H1 (cell line): ENCODE measurements at regions not wholly inside any gene's neighbourhood (a gene's known extent, or its start where the extent isn't known, plus 50 kb on each side); places are given as distances from the start of the nearest gene placed in this dataset.

ENCODE experiments used
- CTCF ChIA-PET: fragments of 300-600 bp; sonication (Branson Sonifier 250); formaldehyde crosslinking; loops from one replicate; lab custom pipeline; 2021; ENCODE audit not compliant: partially characterized antibody; lab: Charles Lee
- POLR2A ChIA-PET: fragments of 300-600 bp; sonication (Branson Sonifier 250); formaldehyde crosslinking; loops from one replicate; lab custom pipeline; 2021; ENCODE audit warnings: inconsistent platforms; ENCODE audit not compliant: partially characterized antibody; lab: Charles Lee
- DNase-seq, 2 experiments: peaks; one replicate each; pipeline versions ENCODE4 v3.0.0 to v3.0.0-alpha.2; 2010 to 2022; ENCODE audit warnings: low spot score in 2 of 2, low read depth in 1 of 2, mixed read lengths in 1 of 2
- FAIRE-seq: peaks from 2 replicates; lab custom pipeline; 2011; peaks lifted over from hg19 to GRCh38; lab: Jason Lieb, UNC
- H2AFZ ChIP-seq: 2 replicates; pipeline ENCODE4 v1.8.1; 2012; ENCODE audit warnings: low read length, inconsistent platforms
- H2AK5ac ChIP-seq: 2 replicates; pipeline ENCODE4 v1.6.1; 2013; ENCODE audit warnings: low read depth, low read length
- H2BK120ac ChIP-seq: replicated peaks from 2 replicates; pipeline ENCODE3; 2013; ENCODE audit warnings: low read depth, low read length, inconsistent platforms
- H2BK12ac ChIP-seq: 2 replicates; pipeline ENCODE4 v1.6.1; 2013; ENCODE audit warnings: low read depth, low read length
- H2BK15ac ChIP-seq: 2 replicates; pipeline ENCODE4 v1.6.1; 2013; ENCODE audit warnings: low read length
- H2BK20ac ChIP-seq: 2 replicates; pipeline ENCODE4 v1.6.1; 2013; ENCODE audit warnings: low read length
- H2BK5ac ChIP-seq: 2 replicates; pipeline ENCODE4 v1.6.1; 2013; ENCODE audit warnings: low read depth, low read length
- H3K14ac ChIP-seq: 2 replicates; pipeline ENCODE4 v1.6.1; 2013; ENCODE audit warnings: inconsistent platforms; ENCODE audit not compliant: insufficient read length
- H3K18ac ChIP-seq: 2 replicates; pipeline ENCODE4 v1.6.1; 2013; ENCODE audit warnings: low read length; ENCODE audit errors: extremely low read depth
- H3K23ac ChIP-seq: 2 replicates; pipeline ENCODE4 v1.6.1; 2013; ENCODE audit warnings: inconsistent platforms; ENCODE audit not compliant: insufficient read length
- H3K23me2 ChIP-seq: 2 replicates; pipeline ENCODE4 v1.6.1; 2013; ENCODE audit warnings: low read depth, low read length
- H3K27ac ChIP-seq: 2 replicates; pipeline ENCODE4 v1.6.1; 2011; ENCODE audit warnings: low read depth, low read length, inconsistent platforms
- H3K27me3 ChIP-seq, 4 experiments: replicated peaks in 1 of 4; 1 replicate in 1 of 4; 2 replicates in 3 of 4; pipeline versions ENCODE4 v1.6.1 to v1.8.1; 2011 to 2013; ENCODE audit warnings: low read length in 3 of 4, mild to moderate bottlenecking in 3 of 4, inconsistent platforms in 2 of 4, mixed read lengths in 2 of 4, moderate library complexity in 1 of 4; ENCODE audit not compliant: control insufficient read depth in 3 of 4, insufficient read depth in 3 of 4; ENCODE audit errors: extremely low read depth in 1 of 4
- H3K36me3 ChIP-seq, 4 experiments: 2 replicates each; pipeline versions ENCODE4 v1.6.1 to v1.8.1; 2011 to 2013; ENCODE audit warnings: mild to moderate bottlenecking in 4 of 4, low read length in 3 of 4, moderate library complexity in 2 of 4, control low read depth in 1 of 4, inconsistent platforms in 1 of 4; ENCODE audit not compliant: insufficient read depth in 4 of 4, control insufficient read depth in 2 of 4
- H3K4ac ChIP-seq: replicated peaks from 2 replicates; pipeline ENCODE3; 2013; ENCODE audit warnings: low read length, low read depth, mixed read lengths, inconsistent platforms; ENCODE audit not compliant: insufficient read length
- H3K4me1 ChIP-seq, 4 experiments: replicated peaks in 1 of 4; 1 replicate in 1 of 4; 2 replicates in 3 of 4; pipeline versions ENCODE4 v1.6.1 to v1.8.1; 2011 to 2013; ENCODE audit warnings: low read length in 3 of 4, inconsistent platforms in 2 of 4, mixed read lengths in 1 of 4; ENCODE audit not compliant: insufficient read depth in 4 of 4, control insufficient read depth in 3 of 4
- H3K4me2 ChIP-seq, 2 experiments: 2 replicates each; pipeline versions ENCODE4 v1.6.1 to v1.8.1; 2011 to 2013; ENCODE audit warnings: low read depth in 2 of 2, low read length in 2 of 2, control low read depth in 1 of 2, inconsistent platforms in 1 of 2, mild to moderate bottlenecking in 1 of 2; ENCODE audit not compliant: insufficient read depth in 1 of 2
- H3K4me3 ChIP-seq, 4 experiments: fragments of 200-600, 300-600 bp in 1 of 4; sonication (generic), shearing (Covaris generic), sonication (Bioruptor Twin) in 1 of 4; 2 replicates each; pipeline versions ENCODE4 v1.5.1 to v1.8.1; 2011 to 2016; ENCODE audit warnings: low read length in 4 of 4, low read depth in 3 of 4, control low read depth in 2 of 4, inconsistent platforms in 2 of 4, mild to moderate bottlenecking in 2 of 4, mixed read lengths in 1 of 4, moderate library complexity in 1 of 4; ENCODE audit not compliant: insufficient read depth in 2 of 4; ENCODE audit errors: extremely low read depth in 1 of 4
- H3K56ac ChIP-seq: replicated peaks from 2 replicates; pipeline ENCODE3; 2013; ENCODE audit warnings: low read depth, mild to moderate bottlenecking, mixed read lengths, low read length, inconsistent platforms; ENCODE audit not compliant: insufficient read length
- H3K79me1 ChIP-seq: 2 replicates; pipeline ENCODE4 v1.6.1; 2013; ENCODE audit warnings: low read depth, low read length, control low read depth
- H3K79me2 ChIP-seq, 2 experiments: 2 replicates each; pipeline versions ENCODE4 v1.6.1 to v1.8.1; 2012 to 2013; ENCODE audit warnings: low read length in 2 of 2, mild to moderate bottlenecking in 2 of 2, inconsistent platforms in 1 of 2; ENCODE audit not compliant: insufficient read depth in 2 of 2, control insufficient read depth in 1 of 2
- H3K9ac ChIP-seq, 4 experiments: replicated peaks in 1 of 4; 1 replicate in 1 of 4; 2 replicates in 3 of 4; pipeline versions ENCODE4 v1.6.1 to v1.8.1; 2011 to 2013; ENCODE audit warnings: low read depth in 3 of 4, low read length in 3 of 4, control low read depth in 2 of 4, mild to moderate bottlenecking in 2 of 4, moderate library complexity in 2 of 4, inconsistent platforms in 1 of 4; ENCODE audit errors: extremely low read depth in 1 of 4
- H3K9me3 ChIP-seq, 2 experiments: 2 replicates each; pipeline versions ENCODE4 v1.6.1 to v1.8.1; 2012 to 2013; ENCODE audit warnings: mild to moderate bottlenecking in 2 of 2, moderate library complexity in 2 of 2, control low read depth in 1 of 2, inconsistent platforms in 1 of 2, low read depth in 1 of 2, low read length in 1 of 2, mixed read lengths in 1 of 2; ENCODE audit not compliant: insufficient read depth in 2 of 2
- H4K20me1 ChIP-seq, 2 experiments: replicated peaks in 1 of 2; 2 replicates each; pipeline versions ENCODE3 to v1.8.1; 2011 to 2013; ENCODE audit warnings: inconsistent platforms in 2 of 2, low read length in 2 of 2, mild to moderate bottlenecking in 1 of 2; ENCODE audit not compliant: insufficient read depth in 2 of 2, control insufficient read depth in 1 of 2
- H4K5ac ChIP-seq: 2 replicates; pipeline ENCODE4 v1.6.1; 2013; ENCODE audit warnings: low read length, low read depth, mixed read lengths, inconsistent platforms; ENCODE audit not compliant: insufficient read length
- H4K8ac ChIP-seq: 2 replicates; pipeline ENCODE4 v1.8.0; 2013; ENCODE audit warnings: mild to moderate bottlenecking, moderate library complexity, low read length, inconsistent platforms; ENCODE audit not compliant: insufficient read depth; ENCODE audit errors: extremely low read depth
- H4K91ac ChIP-seq: replicated peaks from 2 replicates; pipeline ENCODE3; 2013; ENCODE audit warnings: low read length, mixed read lengths, inconsistent platforms; ENCODE audit not compliant: insufficient read length
- BRCA1 ChIP-seq: IDR thresholded peaks from 2 replicates; pipeline ENCODE4 v1.6.1; 2012; ENCODE audit warnings: low read depth, low read length, improper control_type of control experiment
- CHD1 ChIP-seq: IDR thresholded peaks from 2 replicates; pipeline ENCODE4 v1.6.1; 2012; ENCODE audit warnings: low read depth, low read length, improper control_type of control experiment
- E2F6 ChIP-seq: IDR thresholded peaks from 2 replicates; pipeline ENCODE4 v1.6.1; 2012; ENCODE audit warnings: inconsistent platforms
- FOSL1 ChIP-seq: IDR thresholded peaks from 2 replicates; pipeline ENCODE4 v1.6.1; 2011; ENCODE audit warnings: mild to moderate bottlenecking, low read depth, low read length, moderate library complexity; ENCODE audit not compliant: insufficient read depth
- GABPA ChIP-seq: IDR thresholded peaks from 2 replicates; pipeline ENCODE4 v1.6.1; 2011; ENCODE audit warnings: mild to moderate bottlenecking, low read length, moderate library complexity, borderline replicate concordance; ENCODE audit not compliant: insufficient read depth
- MAFK ChIP-seq: IDR thresholded peaks from 2 replicates; pipeline ENCODE4 v1.6.1; 2012; ENCODE audit warnings: low read depth, mild to moderate bottlenecking, improper control_type of control experiment, low read length
- SAP30 ChIP-seq: fragments of 300-600 bp; sonication (generic); IDR thresholded peaks from 2 replicates; pipeline ENCODE4 v1.7.1; 2012; ENCODE audit warnings: low read length, moderate library complexity, mild to moderate bottlenecking, inconsistent platforms; ENCODE audit not compliant: insufficient read depth, insufficient replicate concordance
- USF2 ChIP-seq: IDR thresholded peaks from 2 replicates; pipeline ENCODE4 v1.6.1; 2011; ENCODE audit warnings: low read length, improper control_type of control experiment
- WGBS, 2 experiments: shearing (Covaris generic) in 1 of 2; methylation state at CpG; one replicate each; pipeline versions ENCODE4 v1.1.6 to v1.1.7; 2013 to 2015; ENCODE audit warnings: low lambda C conversion rate in 2 of 2, mixed read lengths in 2 of 2, inconsistent platforms in 1 of 2, low coverage in 1 of 2, missing lambda C conversion rate in 1 of 2; ENCODE audit not compliant: insufficient replicate concordance in 2 of 2, insufficient coverage in 1 of 2, insufficient read length in 1 of 2; ENCODE audit errors: extremely low coverage in 1 of 2, missing lambda C conversion rate in 1 of 2; 5-methylcytosine and 5-hydroxymethylcytosine counted together

GRCh38 chr22:49169074-49169744 is 658.5 kb downstream of the BRD1 start:
- POLR2A ChIA-PET, result no interaction called here
- CTCF ChIA-PET, result interaction anchor here (0.5 to 3.6 kb wide), 15 partner anchors 10 to 1323 kb away, joined by 3 to 28 read pairs (median 4); no protein-coding TSS in a partner anchor
- H3K9ac ChIP-seq, result no peak overlapping the region
- no peak overlapping the region for H3K18ac ChIP-seq
- no peak overlapping the region for H3K23ac ChIP-seq
- peaks cover 8 to 12% of the 10 kb centered on the region in 2 experiments; a peak in 3 of 4 replicates for H3K9me3 ChIP-seq
- DNase-seq (no peak), FAIRE-seq (no peak)
- no peaks in the 10 kb centered on the region for H3K23me2 ChIP-seq
- H3K4me2 ChIP-seq, result no peak overlapping the region
- H2AFZ ChIP-seq, result no peak overlapping the region
- H3K79me2 ChIP-seq, result no peaks in the 10 kb centered on the region
- no peak overlapping the region for H2BK5ac ChIP-seq
- WGBS, 2 experiments, result 89% methylated on average over 16 of the region's 16 CpGs; no CpG with 5 or more reads in 1 of the 2 experiments
- no peaks in the 10 kb centered on the region for H3K4me1 ChIP-seq
- no peak overlapping the region for H4K5ac ChIP-seq
- H3K27ac ChIP-seq, result no peak overlapping the region
- H2BK120ac ChIP-seq, result no peak overlapping the region
- no peak overlapping the region for H4K8ac ChIP-seq
- no peak overlapping the region for H2BK15ac ChIP-seq
- no peak overlapping the region for H3K4me3 ChIP-seq
- H4K91ac ChIP-seq, result no peak overlapping the region
- no peaks in the 10 kb centered on the region for H3K36me3 ChIP-seq
- no peak overlapping the region for H3K14ac ChIP-seq
- no peaks in the 10 kb centered on the region; a peak in 1 of 7 replicates for H3K27me3 ChIP-seq
- no peaks in the 10 kb centered on the region for H4K20me1 ChIP-seq
- H3K79me1 ChIP-seq, result no peaks in the 10 kb centered on the region
- no peak overlapping the region for H3K56ac ChIP-seq
- H3K4ac ChIP-seq, result no peak overlapping the region
- no peak for TF ChIP-seq GABPA
- TF ChIP-seq FOSL1, result no peak
- TF ChIP-seq BRCA1, result no peak
- no peak for TF ChIP-seq CHD1
- no peak for TF ChIP-seq SAP30
- TF ChIP-seq MAFK, result no peak
- TF ChIP-seq USF2, result no peak
- TF ChIP-seq E2F6, result no peak
- TF ChIP-seq, all 59 proteins: peak for 0
- H2BK20ac ChIP-seq, result no peak overlapping the region
- no peak overlapping the region for H2AK5ac ChIP-seq
- no peak overlapping the region for H2BK12ac ChIP-seq
